Esophagus squamous epithelium (tissue), 5 donors: ENCODE measurements at regions not wholly inside any gene's neighbourhood (a gene's known extent, or its start where the extent isn't known, plus 50 kb on each side); places are given as distances from the start of the nearest gene placed in this dataset.
"Not testable (repeated sequence)": the region's sequence is repeated elsewhere in the genome, so short reads cannot be mapped to it uniquely, and the experiment has no call there.

ENCODE experiments used
- DNase-seq: peaks from one replicate; lab custom pipeline; 2025; lab: John Stamatoyannopoulos, UW
- H3K27ac ChIP-seq, 4 donors: fragments of 200-600 bp; sonication (generic); one replicate each; pipeline ENCODE4 v1.5.1; 2016 to 2019; ENCODE audit warnings: mild to moderate bottlenecking in 1 of 4
- H3K27me3 ChIP-seq, 4 donors: fragments of 200-600 bp; sonication (generic); 1 replicate in 3 of 4; 2 replicates in 1 of 4; pipeline versions ENCODE4 v1.5.1 to v1.6.0; 2017 to 2021; ENCODE audit warnings: antibody characterized with exemption in 1 of 4
- H3K36me3 ChIP-seq, 3 donors: fragments of 200-600 bp; sonication (generic); one replicate each; pipeline ENCODE4 v1.5.1; 2016 to 2019
- H3K4me1 ChIP-seq, 3 donors: fragments of 200-600 bp; sonication (generic); one replicate each; pipeline ENCODE4 v1.5.1; 2017 to 2019
- H3K4me3 ChIP-seq, 4 donors: fragments of 200-600 bp; sonication (generic); 1 replicate in 3 of 4; 2 replicates in 1 of 4; pipeline ENCODE4 v1.5.1; 2016 to 2019; ENCODE audit warnings: mild to moderate bottlenecking in 2 of 4, moderate library complexity in 1 of 4
- H3K9me3 ChIP-seq, 3 donors: fragments of 200-600 bp; sonication (generic); one replicate each; pipeline ENCODE4 v1.5.1; 2016 to 2019
- WGBS, 2 donors: methylation state at CpG; one replicate each; pipeline ENCODE4 v1.1.5; 2018; 5-methylcytosine and 5-hydroxymethylcytosine counted together
- intact Hi-C: fragments of 100-400 bp; cut with DNase I; formaldehyde crosslinking; loops from one replicate; pipeline ENCODE4 v1.15.0; 2022
- donor health status: DM: yes; HTN: yes; CAD: no.

DNA sequence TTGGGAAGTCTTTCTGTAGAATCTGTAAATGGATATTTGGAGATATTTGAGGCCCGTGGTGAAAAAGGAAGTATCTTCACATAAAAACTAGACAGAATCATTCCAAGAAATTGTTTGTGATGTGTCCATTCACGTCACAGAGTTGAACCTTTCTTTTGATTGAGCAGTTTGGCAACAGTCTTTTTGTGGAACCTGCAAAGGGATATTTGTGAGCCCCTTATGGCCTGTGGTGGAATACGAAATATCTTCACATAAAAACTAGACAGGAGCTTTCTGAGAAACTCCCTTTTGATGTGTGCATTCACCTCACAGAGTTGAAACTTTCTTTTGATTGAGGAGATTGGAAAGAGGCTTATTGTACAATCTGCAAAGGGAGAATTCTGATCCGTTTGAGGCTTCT lies 2980.4 kb downstream of the TUBA3C start:
- H3K27me3 ChIP-seq, H3K4me1 ChIP-seq, intact Hi-C loops, H3K27ac ChIP-seq, DNase-seq, H3K36me3 ChIP-seq, H3K4me3 ChIP-seq: not testable (repeated sequence)
- peaks cover 0 to 26% (median 3%) of the 10 kb centered on the region in 3 donors for H3K9me3 ChIP-seq
- 33 to 36% methylated on average over 2 to 3 of the region's 4 CpGs for WGBS, 2 donors

DNA sequence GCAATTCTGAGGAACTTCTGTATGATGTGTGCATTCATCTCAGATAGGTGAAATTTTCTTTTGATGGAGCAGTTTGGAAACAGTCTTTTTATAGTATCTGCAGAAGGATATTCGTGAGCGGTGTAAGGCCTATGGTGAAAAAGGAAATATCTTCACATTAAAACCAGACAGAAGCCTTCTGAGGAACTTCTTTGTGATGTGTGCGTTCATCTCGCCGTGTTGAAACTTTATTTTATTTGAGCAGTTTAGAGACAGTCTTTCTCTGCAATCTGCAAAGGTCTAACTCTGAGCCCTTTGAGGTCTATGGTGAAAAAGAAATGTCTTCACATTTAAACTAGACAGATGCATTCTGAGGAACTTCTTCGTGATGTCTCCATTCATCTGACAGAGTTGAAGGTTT lies 3021.0 kb downstream of the TUBA3C start:
- DNase-seq, H3K27ac ChIP-seq, H3K4me3 ChIP-seq, H3K36me3 ChIP-seq, H3K27me3 ChIP-seq, intact Hi-C loops, H3K4me1 ChIP-seq: not testable (repeated sequence)
- WGBS, 2 donors: 44 to 50% methylated on average over 6 of the region's 6 CpGs
- peaks cover 0 to 50% (median 0%) of the 10 kb centered on the region in 3 donors for H3K9me3 ChIP-seq

DNA sequence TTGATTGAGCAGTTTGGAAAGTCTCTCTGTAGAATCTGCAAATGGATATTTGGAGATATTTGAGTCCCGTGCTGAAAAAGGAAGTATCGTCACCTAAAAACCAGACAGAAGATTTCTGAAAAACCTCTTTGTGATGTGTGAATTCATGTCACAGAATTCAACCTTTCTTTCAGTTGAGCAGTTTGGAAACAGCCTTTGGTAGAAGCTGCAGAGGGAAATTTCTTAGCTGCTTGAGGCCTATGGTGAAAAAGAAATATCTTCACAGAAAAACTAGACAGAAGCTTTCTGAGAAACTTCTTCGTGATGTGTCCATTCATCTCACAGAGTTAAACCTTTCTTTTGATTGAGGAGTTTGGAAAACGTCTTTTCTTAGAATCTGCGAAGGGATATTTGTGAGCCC lies 3022.7 kb downstream of the TUBA3C start:
- intact Hi-C loops, DNase-seq, H3K27me3 ChIP-seq, H3K4me3 ChIP-seq, H3K36me3 ChIP-seq, H3K4me1 ChIP-seq, H3K27ac ChIP-seq: not testable (repeated sequence)
- WGBS, 2 donors: 8 to 9% methylated on average over 1 of the region's 5 CpGs
- peaks cover 0 to 45% (median 0%) of the 10 kb centered on the region in 3 donors for H3K9me3 ChIP-seq

DNA sequence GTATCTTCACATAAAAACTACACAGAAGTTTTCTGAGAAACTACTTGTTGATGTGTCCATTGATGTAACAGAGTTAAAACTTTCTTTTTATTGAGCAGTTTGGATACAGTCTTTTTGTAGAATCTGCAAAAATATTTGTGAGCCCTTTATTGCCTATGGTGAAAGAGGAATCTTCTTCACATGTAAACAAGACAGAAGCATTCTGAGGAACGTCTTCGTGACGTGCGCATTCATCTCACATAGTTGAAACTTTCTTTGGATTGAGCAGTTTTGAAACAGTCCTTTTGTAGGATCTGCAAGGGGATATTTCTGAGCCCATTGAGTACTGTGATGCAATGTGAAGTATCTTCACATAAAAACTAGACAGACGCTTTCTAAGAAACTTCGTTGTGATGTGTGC lies 3023.6 kb downstream of the TUBA3C start:
- H3K4me1 ChIP-seq, DNase-seq, H3K27ac ChIP-seq, H3K36me3 ChIP-seq, H3K27me3 ChIP-seq, H3K4me3 ChIP-seq, intact Hi-C loops: not testable (repeated sequence)
- peaks cover 0 to 41% (median 1%) of the 10 kb centered on the region in 3 donors for H3K9me3 ChIP-seq
- 60 to 74% methylated on average over 6 of the region's 6 CpGs for WGBS, 2 donors

DNA sequence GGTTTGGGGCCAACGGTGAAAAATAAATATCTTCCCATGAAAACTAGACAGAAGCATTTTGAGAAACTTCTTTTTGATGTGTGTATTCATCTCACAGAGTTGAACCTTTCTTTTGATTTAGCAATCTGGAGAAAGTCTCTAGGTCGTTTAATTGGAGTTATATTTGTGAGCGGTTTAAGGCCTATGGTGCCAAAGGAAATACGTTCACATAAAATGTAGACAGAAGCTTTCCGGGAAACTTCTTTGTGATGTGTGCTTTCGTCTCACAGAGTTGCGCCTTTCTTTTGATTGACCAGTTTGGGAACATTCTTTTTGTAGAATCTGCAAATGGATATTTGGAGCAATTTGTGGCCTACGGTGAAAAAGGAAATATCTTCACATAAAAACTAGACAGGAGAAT lies 3028.8 kb downstream of the TUBA3C start:
- intact Hi-C loops, H3K36me3 ChIP-seq, H3K4me3 ChIP-seq, H3K27me3 ChIP-seq, H3K4me1 ChIP-seq, DNase-seq, H3K27ac ChIP-seq: not testable (repeated sequence)
- 67 to 68% methylated on average over 8 of the region's 8 CpGs for WGBS, 2 donors
- peaks cover 0 to 34% (median 4%) of the 10 kb centered on the region in 3 donors for H3K9me3 ChIP-seq

DNA sequence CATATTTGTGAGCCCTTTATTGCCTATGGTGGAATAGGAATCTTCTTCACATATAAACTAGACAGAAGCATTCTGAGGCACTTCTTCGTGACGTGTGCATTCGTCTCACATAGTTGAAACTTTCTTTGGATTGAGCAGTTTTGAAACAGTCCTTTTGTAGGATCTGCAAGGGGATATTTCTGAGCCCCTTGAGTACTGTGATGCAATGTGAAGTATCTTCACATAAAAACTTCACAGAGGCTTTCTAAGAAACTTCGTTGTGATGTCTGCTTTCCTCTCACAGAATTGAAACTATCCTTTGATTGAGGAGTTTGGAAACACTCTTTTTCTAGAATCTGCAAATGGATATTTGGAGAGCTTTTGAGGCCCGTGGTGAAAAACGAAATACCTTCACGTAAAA lies 3030.3 kb downstream of the TUBA3C start:
- H3K36me3 ChIP-seq, DNase-seq, intact Hi-C loops, H3K4me3 ChIP-seq, H3K27me3 ChIP-seq, H3K27ac ChIP-seq, H3K4me1 ChIP-seq: not testable (repeated sequence)
- WGBS, 2 donors: 64 to 73% methylated on average over 7 of the region's 7 CpGs
- H3K9me3 ChIP-seq: peaks cover 0 to 23% (median 4%) of the 10 kb centered on the region in 3 donors

DNA sequence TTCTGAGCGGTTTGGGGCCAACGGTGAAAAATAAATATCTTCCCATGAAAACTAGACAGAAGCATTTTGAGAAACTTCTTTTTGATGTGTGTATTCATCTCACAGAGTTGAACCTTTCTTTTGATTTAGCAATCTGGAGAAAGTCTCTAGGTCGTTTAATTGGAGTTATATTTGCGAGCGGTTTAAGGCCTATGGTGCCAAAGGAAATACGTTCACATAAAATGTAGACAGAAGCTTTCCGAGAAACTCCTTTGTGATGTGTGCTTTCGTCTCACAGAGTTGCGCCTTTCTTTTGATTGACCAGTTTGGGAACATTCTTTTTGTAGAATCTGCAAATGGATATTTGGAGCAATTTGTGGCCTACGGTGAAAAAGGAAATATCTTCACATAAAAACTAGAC lies 3032.2 kb downstream of the TUBA3C start:
- WGBS, 2 donors: 61 to 74% methylated on average over 4 to 7 of the region's 10 CpGs
- H3K36me3 ChIP-seq, H3K27me3 ChIP-seq, DNase-seq, H3K4me1 ChIP-seq, intact Hi-C loops, H3K4me3 ChIP-seq, H3K27ac ChIP-seq: not testable (repeated sequence)
- peaks cover 0 to 38% (median 4%) of the 10 kb centered on the region in 3 donors for H3K9me3 ChIP-seq

DNA sequence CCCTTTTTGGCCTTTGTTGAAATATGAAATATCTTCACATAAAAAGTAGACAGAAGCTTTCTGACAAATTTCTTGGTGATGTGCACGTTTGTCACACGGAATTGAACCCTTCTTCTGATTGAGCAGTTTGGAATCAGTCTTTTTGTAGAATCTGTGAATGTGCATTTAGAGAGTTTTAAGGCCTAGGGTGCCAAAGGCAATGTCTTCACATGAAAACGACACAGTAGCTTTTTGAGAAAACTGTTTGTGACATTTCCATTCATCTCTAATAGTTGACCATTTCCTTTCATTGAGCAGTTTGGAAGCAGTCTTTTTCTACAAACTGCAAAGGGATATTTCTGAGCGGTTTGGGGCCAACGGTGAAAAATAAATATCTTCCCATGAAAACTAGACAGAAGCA lies 3036.0 kb downstream of the TUBA3C start:
- intact Hi-C loops, H3K4me3 ChIP-seq, H3K27me3 ChIP-seq, DNase-seq, H3K36me3 ChIP-seq, H3K4me1 ChIP-seq, H3K27ac ChIP-seq: not testable (repeated sequence)
- peaks cover 0 to 39% (median 8%) of the 10 kb centered on the region in 3 donors for H3K9me3 ChIP-seq
- 5 to 34% methylated on average over 3 to 5 of the region's 5 CpGs for WGBS, 2 donors

DNA sequence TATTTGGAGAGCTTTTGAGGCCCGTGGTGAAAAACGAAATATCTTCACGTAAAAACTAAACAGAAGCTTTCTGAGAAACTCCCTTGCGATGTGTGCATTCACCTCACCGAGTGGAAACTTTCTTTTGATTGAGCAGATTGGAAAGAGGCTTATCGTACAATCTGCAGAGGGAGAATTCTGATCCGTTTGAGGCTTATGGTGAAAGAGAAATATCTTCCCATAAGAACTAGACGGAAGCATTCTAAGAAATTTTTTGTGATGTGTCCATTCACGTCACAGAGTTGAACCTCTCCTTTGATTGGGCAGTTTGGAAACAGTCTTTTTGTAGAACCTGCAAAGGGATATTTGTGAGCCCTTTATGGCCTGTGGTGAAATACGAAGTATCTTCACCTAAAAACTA lies 3040.3 kb downstream of the TUBA3C start:
- H3K4me3 ChIP-seq, H3K27me3 ChIP-seq, H3K27ac ChIP-seq, DNase-seq, H3K4me1 ChIP-seq, intact Hi-C loops, H3K36me3 ChIP-seq: not testable (repeated sequence)
- peaks cover 0 to 36% (median 11%) of the 10 kb centered on the region in 3 donors for H3K9me3 ChIP-seq
- WGBS, 2 donors: 62 to 63% methylated on average over 9 to 10 of the region's 10 CpGs

DNA sequence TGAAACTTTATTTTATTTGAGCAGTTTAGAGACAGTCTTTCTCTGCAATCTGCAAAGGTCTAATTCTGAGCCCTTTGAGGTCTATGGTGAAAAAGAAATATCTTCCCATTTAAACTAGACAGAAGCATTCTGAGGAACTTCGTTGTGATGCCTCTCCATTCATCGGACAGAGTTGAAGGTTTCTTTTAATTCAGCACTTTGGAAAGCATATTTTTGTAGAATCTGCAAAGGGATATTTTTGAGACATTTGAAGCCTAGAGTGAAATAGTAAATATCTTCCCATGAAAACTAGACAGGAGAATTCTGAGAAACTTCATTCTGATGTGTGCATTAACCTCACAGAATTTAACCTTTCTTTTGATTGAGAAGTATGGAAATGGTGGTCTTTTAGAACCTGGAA lies 3044.8 kb downstream of the TUBA3C start:
- H3K4me3 ChIP-seq, H3K4me1 ChIP-seq, DNase-seq, H3K27me3 ChIP-seq, H3K36me3 ChIP-seq, intact Hi-C loops, H3K27ac ChIP-seq: not testable (repeated sequence)
- H3K9me3 ChIP-seq: peaks cover 0 to 20% (median 3%) of the 10 kb centered on the region in 3 donors
- 44 to 51% methylated on average over 2 of the region's 2 CpGs for WGBS, 2 donors

DNA sequence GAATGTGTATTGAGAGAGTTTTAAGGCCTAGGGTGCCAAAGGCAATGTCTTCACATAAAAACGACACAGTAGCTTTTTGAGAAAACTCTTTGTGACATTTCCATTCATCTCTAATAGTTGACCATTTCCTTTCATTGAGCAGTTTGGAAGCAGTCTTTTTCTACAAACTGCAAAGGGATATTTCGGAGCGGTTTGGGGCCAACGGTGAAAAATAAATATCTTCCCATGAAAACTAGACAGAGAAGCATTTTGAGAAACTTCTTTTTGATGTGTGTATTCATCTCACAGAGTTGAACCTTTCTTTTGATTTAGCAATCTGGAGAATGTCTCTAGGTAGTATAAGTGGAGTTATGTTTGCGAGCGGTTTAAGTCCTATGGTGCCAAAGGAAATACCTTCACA lies 3052.9 kb downstream of the TUBA3C start:
- H3K27ac ChIP-seq, DNase-seq, H3K4me3 ChIP-seq, intact Hi-C loops, H3K4me1 ChIP-seq, H3K27me3 ChIP-seq, H3K36me3 ChIP-seq: not testable (repeated sequence)
- 41 to 57% methylated on average over 4 to 6 of the region's 6 CpGs for whole genome bisulfite sequencing, 2 donors
- peaks cover 0 to 14% (median 5%) of the 10 kb centered on the region in 3 donors for H3K9me3 ChIP-seq

DNA sequence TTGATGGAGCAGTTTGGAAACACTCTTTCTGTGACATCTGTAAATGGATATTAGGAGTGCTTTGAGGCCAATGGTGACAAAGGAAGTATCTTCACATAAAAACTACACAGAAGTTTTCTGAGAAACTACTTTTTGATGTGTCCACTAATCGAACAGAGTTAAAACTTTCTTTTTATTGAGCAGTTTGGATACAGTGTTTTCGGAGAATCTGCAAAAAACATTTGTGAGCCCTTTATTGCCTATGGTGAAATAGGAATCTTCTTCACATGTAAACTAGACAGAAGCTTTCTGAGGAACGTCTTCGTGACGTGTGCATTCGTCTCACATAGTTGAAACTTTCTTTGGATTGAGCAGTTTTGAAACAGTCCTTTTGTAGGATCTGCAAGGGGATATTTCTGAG lies 3068.2 kb downstream of the TUBA3C start:
- WGBS, 2 donors: 42 to 50% methylated on average over 6 of the region's 6 CpGs

More for the DNA sequence above, 3068.2 kb downstream of the TUBA3C start:
- H3K27me3 ChIP-seq, H3K36me3 ChIP-seq, H3K4me3 ChIP-seq, H3K4me1 ChIP-seq, H3K27ac ChIP-seq, DNase-seq, intact Hi-C loops: not testable (repeated sequence)
- peaks cover 0 to 31% (median 0%) of the 10 kb centered on the region in 3 donors for H3K9me3 ChIP-seq
